ENCODE measurements at regions not wholly inside any gene's neighbourhood (a gene's known extent, or its start where the extent isn't known, plus 50 kb on each side); places are given as distances from the start of the nearest gene placed in this dataset.

DNA sequence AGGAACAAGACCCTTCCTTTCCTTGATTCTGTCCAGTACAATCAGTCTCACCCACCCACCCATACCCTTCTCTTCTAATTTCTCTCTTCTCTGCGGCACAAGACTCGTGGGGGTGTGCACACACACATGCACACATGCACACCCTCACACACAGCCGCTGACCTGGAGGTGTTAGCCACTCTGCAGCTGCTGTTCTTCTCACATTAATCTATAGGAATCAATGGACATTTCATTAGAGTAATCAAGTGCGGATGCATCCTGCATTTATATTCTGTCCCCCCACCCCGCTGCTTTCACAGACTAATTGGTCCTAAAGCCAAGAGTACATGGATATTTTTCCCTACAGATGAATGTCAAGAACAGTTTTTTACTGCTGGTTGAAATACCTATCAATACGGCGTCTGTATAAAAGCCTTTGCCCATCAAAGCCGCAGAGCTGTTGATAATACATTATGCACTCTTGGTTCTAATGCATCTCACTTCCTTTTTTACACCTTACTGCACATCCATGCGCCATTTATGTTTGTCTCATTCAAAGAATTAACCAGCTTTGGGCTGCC, 186.5 kb upstream of the ONECUT1 start (continued):
- TF ChIP-seq, protein P1, sequence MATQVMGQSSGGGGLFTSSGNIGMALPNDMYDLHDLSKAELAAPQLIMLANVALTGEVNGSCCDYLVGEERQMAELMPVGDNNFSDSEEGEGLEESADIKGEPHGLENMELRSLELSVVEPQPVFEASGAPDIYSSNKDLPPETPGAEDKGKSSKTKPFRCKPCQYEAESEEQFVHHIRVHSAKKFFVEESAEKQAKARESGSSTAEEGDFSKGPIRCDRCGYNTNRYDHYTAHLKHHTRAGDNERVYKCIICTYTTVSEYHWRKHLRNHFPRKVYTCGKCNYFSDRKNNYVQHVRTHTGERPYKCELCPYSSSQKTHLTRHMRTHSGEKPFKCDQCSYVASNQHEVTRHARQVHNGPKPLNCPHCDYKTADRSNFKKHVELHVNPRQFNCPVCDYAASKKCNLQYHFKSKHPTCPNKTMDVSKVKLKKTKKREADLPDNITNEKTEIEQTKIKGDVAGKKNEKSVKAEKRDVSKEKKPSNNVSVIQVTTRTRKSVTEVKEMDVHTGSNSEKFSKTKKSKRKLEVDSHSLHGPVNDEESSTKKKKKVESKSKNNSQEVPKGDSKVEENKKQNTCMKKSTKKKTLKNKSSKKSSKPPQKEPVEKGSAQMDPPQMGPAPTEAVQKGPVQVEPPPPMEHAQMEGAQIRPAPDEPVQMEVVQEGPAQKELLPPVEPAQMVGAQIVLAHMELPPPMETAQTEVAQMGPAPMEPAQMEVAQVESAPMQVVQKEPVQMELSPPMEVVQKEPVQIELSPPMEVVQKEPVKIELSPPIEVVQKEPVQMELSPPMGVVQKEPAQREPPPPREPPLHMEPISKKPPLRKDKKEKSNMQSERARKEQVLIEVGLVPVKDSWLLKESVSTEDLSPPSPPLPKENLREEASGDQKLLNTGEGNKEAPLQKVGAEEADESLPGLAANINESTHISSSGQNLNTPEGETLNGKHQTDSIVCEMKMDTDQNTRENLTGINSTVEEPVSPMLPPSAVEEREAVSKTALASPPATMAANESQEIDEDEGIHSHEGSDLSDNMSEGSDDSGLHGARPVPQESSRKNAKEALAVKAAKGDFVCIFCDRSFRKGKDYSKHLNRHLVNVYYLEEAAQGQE (IDR thresholded peaks at IDR 0.05; ENCODE audit: low read depth) = no peak
- no peak for TF ChIP-seq CEBPB (IDR thresholded peaks at IDR 0.05; ENCODE audit: low read depth)
- no peak for TF ChIP-seq SP1 (IDR thresholded peaks at IDR 0.05; ENCODE audit: low read depth)
- no peak for TF ChIP-seq CBX3 (IDR thresholded peaks at IDR 0.05; ENCODE audit: low read depth)

DNA sequence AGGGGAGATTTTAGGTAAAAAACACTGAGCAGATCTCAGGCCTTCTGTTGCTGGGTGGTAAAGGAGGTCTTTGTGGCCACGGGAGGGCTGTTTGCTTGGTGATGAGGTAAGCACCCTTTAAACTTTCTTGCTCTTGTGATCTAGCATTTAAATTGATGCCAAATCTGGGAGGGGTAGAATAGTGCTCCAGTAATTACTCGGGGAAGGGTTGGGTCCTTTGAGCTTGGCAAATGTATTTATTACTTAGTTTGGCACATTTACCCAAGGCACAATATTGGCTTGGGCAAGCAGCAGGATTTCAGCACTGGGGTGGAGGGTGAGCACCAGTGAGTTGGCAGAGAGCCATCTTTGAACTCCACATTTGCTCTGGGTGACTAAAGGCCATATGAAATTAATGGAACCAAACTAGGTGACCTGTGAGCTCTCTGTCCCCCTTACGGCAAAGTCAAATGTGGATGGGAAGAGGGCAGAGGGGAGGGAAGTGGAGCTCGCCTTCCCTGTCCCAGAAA, 185.9 kb upstream of the ONECUT1 start:
- no peak overlapping the region for H3K4me2 ChIP-seq (ENCODE audit: low read length)
- no peaks in the 10 kb centered on the region for H3K9me2 ChIP-seq (ENCODE audit: insufficient read depth)
- no peak overlapping the region for H3K4me3 ChIP-seq (replicated peaks in 1 of 2; ENCODE audit: low read depth in 1 of 2, low read length in 2 of 2)
- H3K27ac ChIP-seq (ENCODE audit: low read depth, low read length) = no peak overlapping the region
- H3K27me3 ChIP-seq (ENCODE audit: insufficient read depth, low read length) = peaks cover 20% of the 10 kb centered on the region
- no peak for DNase-seq (ENCODE audit: low read depth, low spot score)
- no peak overlapping the region for H2AFZ ChIP-seq (ENCODE audit: low read depth, low read length, poor library complexity, severe bottlenecking)
- H3K79me2 ChIP-seq (ENCODE audit: insufficient read depth, low read length) = no peaks in the 10 kb centered on the region
- no peaks in the 10 kb centered on the region for H3K4me1 ChIP-seq (ENCODE audit: control insufficient read depth in 1 of 2, insufficient read depth in 2 of 2, low read length in 2 of 2)
- BruUV-seq (replicated peaks) = no TSS peak
- ChIA-PET RAD21 (ENCODE audit: low non-redundant PET in 1 of 2, low total read pairs in 2 of 2, uncharacterized antibody in 2 of 2, unreplicated experiment in 2 of 2) (no interaction called here), POLR2A (no interaction called here), CTCF (no interaction called here)
- intact Hi-C loops (cut with micrococcal nuclease) = no loop called here
- ATAC-seq = no peak
- no peaks in the 10 kb centered on the region for H4K20me1 ChIP-seq (ENCODE audit: insufficient read depth)
- H3K9me3 ChIP-seq (ENCODE audit: control insufficient read depth in 1 of 2, insufficient read depth in 1 of 2, low read depth in 1 of 2, low read length in 2 of 2) = no peaks in the 10 kb centered on the region
- TF ChIP-seq, protein P2, sequence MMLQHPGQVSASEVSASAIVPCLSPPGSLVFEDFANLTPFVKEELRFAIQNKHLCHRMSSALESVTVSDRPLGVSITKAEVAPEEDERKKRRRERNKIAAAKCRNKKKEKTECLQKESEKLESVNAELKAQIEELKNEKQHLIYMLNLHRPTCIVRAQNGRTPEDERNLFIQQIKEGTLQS (IDR thresholded peaks at IDR 0.05) = no peak
- no peak for TF ChIP-seq ZFX (IDR thresholded peaks at IDR 0.05)
- TF ChIP-seq EGR1 (IDR thresholded peaks at IDR 0.05; ENCODE audit: low read depth) = no peak
- H3K9ac ChIP-seq (ENCODE audit: low read length) = no peak overlapping the region
- H3K36me3 ChIP-seq (ENCODE audit: control insufficient read depth in 1 of 2, insufficient read depth in 2 of 2, low read length in 2 of 2) = no peaks in the 10 kb centered on the region
